Left ventricle myocardium inferior (tissue), 1 donor: ENCODE measurements at regions not wholly inside any gene's neighbourhood (a gene's known extent, or its start where the extent isn't known, plus 50 kb on each side); places are given as distances from the start of the nearest gene placed in this dataset.

Source experiments
- DNase-seq: peaks from one replicate; pipeline ENCODE4 v3.0.0-alpha.2; 2020
- H3K27ac ChIP-seq: fragments of 200-600 bp; replicated peaks from 2 replicates; pipeline ENCODE4 v1.8.0; 2021
- H3K27me3 ChIP-seq: fragments of 200-600 bp; 2 replicates; pipeline ENCODE4 v1.8.0; 2021; ENCODE audit warnings: low read depth
- H3K36me3 ChIP-seq: fragments of 200-600 bp; 2 replicates; pipeline ENCODE4 v1.8.0; 2021
- H3K4me1 ChIP-seq: fragments of 200-600 bp; 2 replicates; pipeline ENCODE4 v1.8.0; 2021
- H3K4me3 ChIP-seq: fragments of 200-600 bp; 2 replicates; pipeline ENCODE4 v1.8.0; 2021; ENCODE audit warnings: mild to moderate bottlenecking, moderate library complexity
- H3K9me3 ChIP-seq: fragments of 200-600 bp; replicated peaks from 2 replicates; pipeline ENCODE4 v1.8.0; 2021
- intact Hi-C: fragments of 100-400 bp; cut with micrococcal nuclease; formaldehyde crosslinking; loops from one replicate; pipeline ENCODE4 v1.11.0; 2022
- TF ChIP-seq, protein P1 (sequence below): fragments of 200-600 bp; IDR thresholded peaks from 2 replicates; pipeline ENCODE4 v1.8.0; 2021; ENCODE audit warnings: antibody characterized with exemption, mild to moderate bottlenecking, borderline replicate concordance
- donor health status: DM: no; HTN: yes; CAD: no; lungs with severe emphysema.

DNA sequence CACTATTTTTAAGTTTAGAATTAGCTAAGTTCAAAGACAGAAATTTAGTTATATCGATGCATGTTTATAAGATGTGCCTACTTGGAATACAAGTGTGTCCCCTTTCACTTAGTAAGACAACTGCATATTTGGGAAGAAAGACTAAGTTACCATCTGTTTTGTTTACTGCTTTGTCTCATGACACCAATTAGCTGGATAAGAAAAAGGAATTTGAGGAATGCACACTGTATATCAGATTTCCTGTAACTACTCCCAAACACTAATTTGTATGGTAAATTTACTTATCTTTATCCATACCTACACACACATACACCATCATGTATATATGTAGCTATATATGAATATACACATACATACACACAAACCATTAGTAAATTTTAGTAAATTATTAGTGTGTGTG, 1442.8 kb upstream of the IGFBP7 start:
- intact Hi-C loops, result no loop called here
- DNase-seq, result no peak
- H3K27me3 ChIP-seq, result no peaks in the 10 kb centered on the region
- no peak overlapping the region for H3K4me3 ChIP-seq
- H3K36me3 ChIP-seq, result no peaks in the 10 kb centered on the region
- no peak overlapping the region for H3K27ac ChIP-seq
- TF ChIP-seq, protein P1, sequence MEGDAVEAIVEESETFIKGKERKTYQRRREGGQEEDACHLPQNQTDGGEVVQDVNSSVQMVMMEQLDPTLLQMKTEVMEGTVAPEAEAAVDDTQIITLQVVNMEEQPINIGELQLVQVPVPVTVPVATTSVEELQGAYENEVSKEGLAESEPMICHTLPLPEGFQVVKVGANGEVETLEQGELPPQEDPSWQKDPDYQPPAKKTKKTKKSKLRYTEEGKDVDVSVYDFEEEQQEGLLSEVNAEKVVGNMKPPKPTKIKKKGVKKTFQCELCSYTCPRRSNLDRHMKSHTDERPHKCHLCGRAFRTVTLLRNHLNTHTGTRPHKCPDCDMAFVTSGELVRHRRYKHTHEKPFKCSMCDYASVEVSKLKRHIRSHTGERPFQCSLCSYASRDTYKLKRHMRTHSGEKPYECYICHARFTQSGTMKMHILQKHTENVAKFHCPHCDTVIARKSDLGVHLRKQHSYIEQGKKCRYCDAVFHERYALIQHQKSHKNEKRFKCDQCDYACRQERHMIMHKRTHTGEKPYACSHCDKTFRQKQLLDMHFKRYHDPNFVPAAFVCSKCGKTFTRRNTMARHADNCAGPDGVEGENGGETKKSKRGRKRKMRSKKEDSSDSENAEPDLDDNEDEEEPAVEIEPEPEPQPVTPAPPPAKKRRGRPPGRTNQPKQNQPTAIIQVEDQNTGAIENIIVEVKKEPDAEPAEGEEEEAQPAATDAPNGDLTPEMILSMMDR, result no peak
- H3K4me1 ChIP-seq, result no peaks in the 10 kb centered on the region
- no peaks in the 10 kb centered on the region for H3K9me3 ChIP-seq

DNA sequence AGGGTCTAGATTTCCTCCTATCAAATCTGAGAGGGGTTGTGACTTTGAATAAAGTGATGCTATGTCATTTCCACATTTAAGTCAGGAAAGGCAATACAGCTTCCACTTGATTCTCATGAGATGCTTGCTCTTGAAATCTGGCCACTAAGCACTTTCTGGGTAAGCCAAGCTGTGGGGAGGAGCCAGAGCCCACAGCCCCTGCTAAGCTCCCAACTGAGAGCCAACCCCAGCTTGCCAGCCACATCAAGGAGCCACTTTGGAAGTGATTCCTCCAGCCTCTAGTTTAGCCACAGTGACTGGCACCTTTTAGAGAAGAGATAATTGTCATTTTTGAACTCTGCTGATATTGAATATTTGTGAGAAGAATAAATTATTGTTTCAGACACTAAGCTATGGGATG, 1441.5 kb upstream of the IGFBP7 start:
- no peak for DNase-seq
- Histone ChIP-seq H3K36me3 (no peaks in the 10 kb centered on the region), H3K27me3 (no peaks in the 10 kb centered on the region), H3K4me1 (no peaks in the 10 kb centered on the region), H3K4me3 (no peak overlapping the region), H3K27ac (no peak overlapping the region), H3K9me3 (no peaks in the 10 kb centered on the region)
- intact Hi-C loops, result no loop called here
- TF ChIP-seq, protein P1, result no peak

DNA sequence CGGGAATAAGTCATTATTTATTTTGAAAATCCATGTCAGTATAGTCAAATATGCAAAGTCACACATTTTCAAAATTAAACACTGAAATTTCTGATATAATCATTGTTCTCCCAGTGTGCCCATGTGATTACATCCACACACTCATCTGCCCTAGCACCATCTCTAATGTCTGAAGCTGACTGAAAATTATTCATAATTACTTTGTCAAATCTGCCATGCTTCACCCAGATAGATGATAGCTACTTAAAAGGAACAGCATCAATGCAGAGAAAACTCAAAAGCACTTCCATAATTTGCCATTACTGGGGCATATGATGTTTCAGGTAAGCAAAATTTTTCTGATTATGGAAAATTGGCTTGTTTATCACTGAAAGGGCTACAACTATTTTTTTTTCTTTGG, 1433.3 kb upstream of the IGFBP7 start:
- no peak overlapping the region for H3K4me3 ChIP-seq
- no peaks in the 10 kb centered on the region for H3K9me3 ChIP-seq
- no peak for DNase-seq
- no peak overlapping the region for H3K27ac ChIP-seq
- intact Hi-C loops, result no loop called here
- TF ChIP-seq, protein P1, result no peak
- no peaks in the 10 kb centered on the region for H3K4me1 ChIP-seq
- H3K36me3 ChIP-seq, result no peaks in the 10 kb centered on the region
- H3K27me3 ChIP-seq, result no peaks in the 10 kb centered on the region

DNA sequence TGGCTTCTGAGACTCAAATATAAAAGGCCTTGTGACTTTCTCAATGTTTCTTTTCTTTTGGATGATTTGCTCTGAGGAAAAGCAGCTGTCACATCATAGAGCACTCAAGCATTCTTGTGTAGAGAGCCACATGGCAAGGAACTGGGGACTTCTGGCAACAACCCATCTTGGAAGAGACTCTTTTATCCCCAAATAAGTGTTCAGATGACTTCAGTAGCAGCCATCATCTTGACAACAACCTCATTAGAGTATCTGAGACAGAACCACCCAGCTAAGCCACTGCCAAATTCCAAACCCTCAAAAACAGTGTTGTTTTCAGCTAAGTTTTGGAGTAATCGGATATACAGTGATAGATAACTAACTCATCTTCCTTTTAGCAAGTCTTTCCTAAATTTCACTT, 1431.7 kb upstream of the IGFBP7 start:
- intact Hi-C loops, result no loop called here
- no peak overlapping the region for H3K4me3 ChIP-seq
- TF ChIP-seq, protein P1, result no peak
- no peaks in the 10 kb centered on the region for H3K27me3 ChIP-seq
- no peak overlapping the region for H3K27ac ChIP-seq
- no peaks in the 10 kb centered on the region for H3K4me1 ChIP-seq
- no peak for DNase-seq
- no peaks in the 10 kb centered on the region for H3K36me3 ChIP-seq
- H3K9me3 ChIP-seq, result peaks cover 5% of the 10 kb centered on the region

DNA sequence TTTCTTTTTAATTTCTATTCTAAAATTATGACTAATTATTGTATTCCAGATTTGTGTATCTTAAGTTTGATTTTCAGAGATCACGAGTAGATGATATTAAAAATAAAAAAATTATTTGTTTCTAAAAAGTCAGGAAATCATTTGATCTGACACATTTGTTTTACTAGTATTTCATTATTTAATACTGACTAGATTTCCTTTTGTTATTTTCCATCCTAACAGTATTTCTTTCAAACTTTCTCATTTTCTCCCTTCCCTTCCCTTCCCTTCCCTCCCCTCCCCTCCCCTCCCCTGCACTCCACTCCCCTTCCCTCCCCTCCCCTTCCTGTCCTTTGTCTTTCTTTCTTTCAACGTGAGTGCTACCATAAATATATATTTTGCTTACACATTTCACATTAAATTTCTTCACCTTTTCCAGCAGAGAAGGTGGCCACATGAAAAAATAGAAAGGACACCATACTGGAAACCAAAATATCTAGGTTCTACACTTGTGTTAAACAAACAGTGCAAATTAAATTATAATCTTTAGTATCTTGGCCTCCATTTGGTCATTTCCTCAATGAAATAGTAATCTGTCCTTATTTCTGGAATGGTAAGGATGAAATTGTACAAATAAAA, 1412.7 kb upstream of the IGFBP7 start:
- DNase-seq, result no peak
- Histone ChIP-seq H3K4me1 (no peaks in the 10 kb centered on the region), H3K9me3 (no peaks in the 10 kb centered on the region), H3K36me3 (no peaks in the 10 kb centered on the region), H3K4me3 (no peak overlapping the region), H3K27ac (no peak overlapping the region), H3K27me3 (no peaks in the 10 kb centered on the region)
- TF ChIP-seq, protein P1, result no peak
- intact Hi-C loops, result no loop called here

DNA sequence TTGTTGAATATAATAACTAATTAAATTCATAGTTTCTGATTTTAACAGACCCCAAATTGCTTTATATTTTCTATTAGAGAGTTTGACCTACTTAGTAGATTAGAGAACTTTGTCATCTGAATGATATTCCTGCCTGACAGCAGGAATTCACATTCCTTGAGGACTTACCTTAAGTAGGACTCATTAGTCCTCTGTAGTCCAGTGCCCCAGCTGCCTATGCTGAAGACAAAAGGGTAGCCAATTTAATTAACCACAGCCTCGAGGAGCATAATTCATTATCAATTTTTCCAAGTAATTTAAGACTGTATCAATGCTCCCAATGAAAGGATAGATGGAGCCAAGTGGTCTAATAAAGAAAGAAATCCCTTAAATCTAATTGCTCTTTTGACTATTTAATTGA, 1405.0 kb upstream of the IGFBP7 start:
- Histone ChIP-seq H3K27ac (no peak overlapping the region), H3K36me3 (no peaks in the 10 kb centered on the region), H3K9me3 (no peaks in the 10 kb centered on the region), H3K27me3 (no peaks in the 10 kb centered on the region), H3K4me1 (no peaks in the 10 kb centered on the region), H3K4me3 (no peak overlapping the region)
- no peak for DNase-seq
- intact Hi-C loops, result no loop called here
- TF ChIP-seq, protein P1, result no peak
